Hepatic stellate cell (primary cell): ENCODE measurements at regions not wholly inside any gene's neighbourhood (a gene's known extent, or its start where the extent isn't known, plus 50 kb on each side); places are given as distances from the start of the nearest gene placed in this dataset.
A peak's percentile ranks its signal among the peaks of the same experiment; 100 is the strongest.
"Not testable (repeated sequence)": the region's sequence is repeated elsewhere in the genome, so short reads cannot be mapped to it uniquely, and the experiment has no call there.

Experiments
- DNase-seq: peaks from one replicate; pipeline ENCODE4 v3.0.0; 2011; ENCODE audit warnings: low spot score

GRCh38 chr1:67530071-67530470 lies 99.9 kb upstream of the SERBP1 start:
- no peak for DNase-seq

- peak; percentile 76 for DNase-seq
Measured at GRCh38 chr1:67532452-67533216, 102.4 kb upstream of the SERBP1 start.

- no peak for DNase-seq
Measured at GRCh38 chr1:67534627-67535065, 104.4 kb upstream of the SERBP1 start.

- peak; percentile 73 for DNase-seq
Measured at GRCh38 chr1:67535474-67535873, 105.3 kb upstream of the SERBP1 start.

GRCh38 chr1:67536957-67537666 lies 106.9 kb upstream of the SERBP1 start:
- DNase-seq = no peak

GRCh38 chr1:67537667-67538018 lies 107.4 kb upstream of the SERBP1 start:
- DNase-seq = no peak

GRCh38 chr1:67540025-67540732 lies 110.0 kb upstream of the SERBP1 start:
- DNase-seq = no peak

- DNase-seq = no peak
Measured at GRCh38 chr1:67540733-67541125, 110.5 kb upstream of the SERBP1 start.

- DNase-seq = no peak
Measured at GRCh38 chr1:67542747-67543146, 112.5 kb upstream of the SERBP1 start.

- DNase-seq = no peak
Measured at GRCh38 chr1:67544921-67545320, 114.7 kb upstream of the SERBP1 start.

GRCh38 chr1:67545364-67545763 lies 115.2 kb upstream of the SERBP1 start:
- no peak for DNase-seq

- DNase-seq = no peak
Measured at GRCh38 chr1:67551375-67551774, 121.2 kb upstream of the SERBP1 start.

GRCh38 chr1:67552336-67552759 lies 122.1 kb upstream of the SERBP1 start:
- DNase-seq = no peak

GRCh38 chr1:67554204-67554603 lies 124.0 kb upstream of the SERBP1 start:
- DNase-seq = not testable (repeated sequence)

- DNase-seq = no peak
Measured at GRCh38 chr1:67555461-67556296, 125.5 kb upstream of the SERBP1 start.

GRCh38 chr1:67556297-67556900 lies 126.2 kb upstream of the SERBP1 start:
- no peak for DNase-seq

GRCh38 chr1:67557696-67558448 lies 127.1 kb upstream of the GADD45A start:
- DNase-seq = no peak

- DNase-seq = no peak
Measured at GRCh38 chr1:67558449-67559193, 126.4 kb upstream of the GADD45A start.

GRCh38 chr1:67559222-67559700 lies 125.7 kb upstream of the GADD45A start:
- peak; percentile 71 for DNase-seq
